Neutrophil (primary cell): ENCODE measurements at regions not wholly inside any gene's neighbourhood (a gene's known extent, or its start where the extent isn't known, plus 50 kb on each side); places are given as distances from the start of the nearest gene placed in this dataset.

Source experiments
- H3K27ac ChIP-seq: fragments of 200-600 bp; sonication (generic); 2 replicates; pipeline ENCODE4 v1.5.1; 2016; ENCODE audit warnings: mild to moderate bottlenecking, moderate library complexity
- H3K27me3 ChIP-seq: fragments of 200-600 bp; sonication (generic); 2 replicates; pipeline ENCODE4 v1.6.0; 2016; ENCODE audit warnings: mild to moderate bottlenecking
- H3K36me3 ChIP-seq: fragments of 200-600 bp; sonication (generic); 2 replicates; pipeline ENCODE4 v1.5.1; 2017
- H3K4me1 ChIP-seq, 2 experiments: fragments of 200-600 bp in 1 of 2; sonication (generic) in 1 of 2; 1 replicate in 1 of 2; 2 replicates in 1 of 2; pipeline versions ENCODE4 v1.5.1 to v1.6.1; 2013 to 2016; ENCODE audit warnings: low read depth in 1 of 2, low read length in 1 of 2, mild to moderate bottlenecking in 1 of 2, moderate library complexity in 1 of 2; ENCODE audit not compliant: control insufficient read depth in 1 of 2, insufficient read depth in 1 of 2
- H3K4me3 ChIP-seq, 2 experiments: fragments of 200-600 bp in 1 of 2; sonication (generic) in 1 of 2; 1 replicate in 1 of 2; 2 replicates in 1 of 2; pipeline ENCODE4 v1.5.1; 2013 to 2016; ENCODE audit warnings: low read depth in 1 of 2, low read length in 1 of 2, mild to moderate bottlenecking in 1 of 2, moderate library complexity in 1 of 2
- H3K9me3 ChIP-seq: fragments of 200-600 bp; sonication (generic); 2 replicates; pipeline ENCODE4 v1.5.1; 2016
- CTCF ChIP-seq: fragments of 200-600 bp; sonication (generic); IDR thresholded peaks from 2 replicates; pipeline ENCODE4 v1.5.1; 2016; ENCODE audit warnings: antibody characterized with exemption

- Histone ChIP-seq H3K4me3 (no peak overlapping the region), H3K27ac (no peak overlapping the region), H3K27me3 (no peaks in the 10 kb centered on the region), H3K4me1 (peaks cover 7 to 8% of the 10 kb centered on the region in 2 experiments), H3K9me3 (no peaks in the 10 kb centered on the region), H3K36me3 (no peaks in the 10 kb centered on the region)
- no peak for TF ChIP-seq CTCF
These were observed 150.4 kb downstream of the PHETA1 start for GRCh38 chr12:111218499-111218898.

GRCh38 chr12:111216387-111217159 is 152.3 kb downstream of the PHETA1 start:
- H3K27me3 ChIP-seq: no peaks in the 10 kb centered on the region
- H3K27ac ChIP-seq: no peak overlapping the region
- H3K4me3 ChIP-seq: no peak overlapping the region
- no peaks in the 10 kb centered on the region for H3K36me3 ChIP-seq
- H3K4me1 ChIP-seq: peaks cover 7 to 8% of the 10 kb centered on the region in 2 experiments
- H3K9me3 ChIP-seq: no peaks in the 10 kb centered on the region
- TF ChIP-seq CTCF: no peak

GRCh38 chr12:111215881-111216280 is 153.0 kb downstream of the PHETA1 start:
- Histone ChIP-seq H3K27ac (no peak overlapping the region), H3K4me3 (no peak overlapping the region), H3K27me3 (no peaks in the 10 kb centered on the region), H3K9me3 (no peaks in the 10 kb centered on the region), H3K4me1 (peaks cover 7 to 8% of the 10 kb centered on the region in 2 experiments), H3K36me3 (no peaks in the 10 kb centered on the region)
- no peak for TF ChIP-seq CTCF

DNA sequence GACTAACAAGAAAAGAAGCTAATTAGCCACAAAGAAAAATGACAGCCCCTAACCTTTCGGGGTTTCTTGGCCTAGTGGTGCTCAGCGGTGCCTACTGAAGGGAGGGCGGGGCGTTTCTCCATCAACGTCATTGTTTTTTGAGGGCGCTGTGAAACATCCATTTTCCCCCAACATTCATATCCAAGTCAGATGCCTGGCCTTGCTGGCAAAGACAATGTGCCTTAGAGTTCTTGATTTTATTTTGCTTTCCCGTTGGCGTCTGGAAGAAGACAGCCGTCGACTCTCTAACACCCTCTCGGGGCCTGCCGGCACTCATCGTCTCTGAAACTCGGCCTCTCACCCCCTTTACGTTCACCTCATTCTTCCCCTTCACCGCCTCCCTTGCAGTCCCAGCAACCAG is 154.5 kb downstream of the PHETA1 start:
- Histone ChIP-seq H3K4me1 (peaks cover 7 to 8% of the 10 kb centered on the region in 2 experiments), H3K9me3 (no peaks in the 10 kb centered on the region), H3K27ac (no peak overlapping the region), H3K36me3 (no peaks in the 10 kb centered on the region), H3K27me3 (no peaks in the 10 kb centered on the region), H3K4me3 (no peak overlapping the region)
- TF ChIP-seq CTCF: no peak

GRCh38 chr12:111213561-111213960 is 155.3 kb downstream of the PHETA1 start:
- H3K27ac ChIP-seq: no peak overlapping the region
- no peak for TF ChIP-seq CTCF
- no peaks in the 10 kb centered on the region for H3K9me3 ChIP-seq
- no peaks in the 10 kb centered on the region for H3K36me3 ChIP-seq
- H3K4me3 ChIP-seq: no peak overlapping the region
- no peaks in the 10 kb centered on the region for H3K27me3 ChIP-seq
- H3K4me1 ChIP-seq: peaks cover 7 to 8% of the 10 kb centered on the region in 2 experiments
